Kidney (tissue), 13 donors: ENCODE measurements at regions not wholly inside any gene's neighbourhood (a gene's known extent, or its start where the extent isn't known, plus 50 kb on each side); places are given as distances from the start of the nearest gene placed in this dataset.

Experiments used
- DNase-seq, 5 donors: peaks; one replicate each; pipeline ENCODE4 v3.0.0-alpha.2; 2013 to 2020
- FAIRE-seq: peaks from 2 replicates; lab custom pipeline; 2012; peaks lifted over from hg19 to GRCh38; lab: Jason Lieb, UNC
- H3K27ac ChIP-seq, 2 donors: one replicate each; pipeline ENCODE4 v1.7.0; 2013; ENCODE audit warnings: low read depth in 2 of 2, low read length in 2 of 2, inconsistent platforms in 1 of 2
- H3K27me3 ChIP-seq: one replicate; pipeline ENCODE4 v1.7.1; 2013; ENCODE audit warnings: low read length, inconsistent platforms; ENCODE audit not compliant: control insufficient read depth, insufficient read depth
- H3K36me3 ChIP-seq, 3 donors: one replicate each; pipeline versions ENCODE4 v1.7.0 to v1.7.1; 2013; ENCODE audit warnings: low read length in 3 of 3, control low read depth in 1 of 3, inconsistent platforms in 1 of 3; ENCODE audit not compliant: insufficient read depth in 3 of 3, control insufficient read depth in 2 of 3
- H3K4me1 ChIP-seq, 3 donors: one replicate each; pipeline versions ENCODE4 v1.7.0 to v1.7.1; 2013; ENCODE audit warnings: low read length in 3 of 3, inconsistent platforms in 1 of 3, low read depth in 1 of 3; ENCODE audit not compliant: control insufficient read depth in 2 of 3, insufficient read depth in 2 of 3
- H3K4me3 ChIP-seq, 3 donors: one replicate each; pipeline versions ENCODE4 v1.7.0 to v1.8.1; 2013; ENCODE audit warnings: low read length in 3 of 3, control low read depth in 1 of 3, inconsistent platforms in 1 of 3
- H3K9ac ChIP-seq, 3 donors: one replicate each; pipeline versions ENCODE4 v1.7.0 to v1.7.1; 2013; ENCODE audit warnings: low read length in 3 of 3, control low read depth in 1 of 3, inconsistent platforms in 1 of 3
- H3K9me3 ChIP-seq, 3 donors: one replicate each; pipeline versions ENCODE4 v1.7.0 to v1.7.1; 2013; ENCODE audit warnings: low read length in 3 of 3, control low read depth in 1 of 3, inconsistent platforms in 1 of 3; ENCODE audit not compliant: control insufficient read depth in 2 of 3, insufficient read depth in 1 of 3
- intact Hi-C: fragments of 100-400 bp; cut with DNase I; formaldehyde crosslinking; loops from one replicate; pipeline ENCODE4 v1.11.1; 2022
- TF ChIP-seq, protein P1 (sequence below): IDR thresholded peaks from 3 replicates; pipeline ENCODE4 v1.5.1; 2012; ENCODE audit warnings: mild to moderate bottlenecking, moderate library complexity, borderline replicate concordance; ENCODE audit not compliant: insufficient read depth; ENCODE audit errors: extremely low read depth
- donor health status: control.
- donor health status: control.
- donor health status: control.
- donor health status: control.
- donor health status: control.
- donor health status: DM: yes; HTN: yes; CAD: no.
- donor health status: Normal renal cell carcinoma (clear cell type).

- DNase-seq, result peak in 3 of 5 donors; percentile 6 to 80 (median 40)
- Histone ChIP-seq H3K36me3 (no peaks in the 10 kb centered on the region), H3K27ac (no peak overlapping the region), H3K9ac (no peak overlapping the region), H3K4me3 (peak overlapping the region in 2 of 3 donors; percentile 54 to 62), H3K4me1 (peaks cover 0 to 2% (median 0%) of the 10 kb centered on the region in 3 donors), H3K27me3 (peaks cover 54% of the 10 kb centered on the region), H3K9me3 (no peaks in the 10 kb centered on the region)
- FAIRE-seq, result no peak
- intact Hi-C loops, result no loop called here
- TF ChIP-seq, protein P1, sequence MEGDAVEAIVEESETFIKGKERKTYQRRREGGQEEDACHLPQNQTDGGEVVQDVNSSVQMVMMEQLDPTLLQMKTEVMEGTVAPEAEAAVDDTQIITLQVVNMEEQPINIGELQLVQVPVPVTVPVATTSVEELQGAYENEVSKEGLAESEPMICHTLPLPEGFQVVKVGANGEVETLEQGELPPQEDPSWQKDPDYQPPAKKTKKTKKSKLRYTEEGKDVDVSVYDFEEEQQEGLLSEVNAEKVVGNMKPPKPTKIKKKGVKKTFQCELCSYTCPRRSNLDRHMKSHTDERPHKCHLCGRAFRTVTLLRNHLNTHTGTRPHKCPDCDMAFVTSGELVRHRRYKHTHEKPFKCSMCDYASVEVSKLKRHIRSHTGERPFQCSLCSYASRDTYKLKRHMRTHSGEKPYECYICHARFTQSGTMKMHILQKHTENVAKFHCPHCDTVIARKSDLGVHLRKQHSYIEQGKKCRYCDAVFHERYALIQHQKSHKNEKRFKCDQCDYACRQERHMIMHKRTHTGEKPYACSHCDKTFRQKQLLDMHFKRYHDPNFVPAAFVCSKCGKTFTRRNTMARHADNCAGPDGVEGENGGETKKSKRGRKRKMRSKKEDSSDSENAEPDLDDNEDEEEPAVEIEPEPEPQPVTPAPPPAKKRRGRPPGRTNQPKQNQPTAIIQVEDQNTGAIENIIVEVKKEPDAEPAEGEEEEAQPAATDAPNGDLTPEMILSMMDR, result no peak
These were observed 104.7 kb upstream of the E2F8 start for GRCh38 chr11:19345519-19345847.

DNA sequence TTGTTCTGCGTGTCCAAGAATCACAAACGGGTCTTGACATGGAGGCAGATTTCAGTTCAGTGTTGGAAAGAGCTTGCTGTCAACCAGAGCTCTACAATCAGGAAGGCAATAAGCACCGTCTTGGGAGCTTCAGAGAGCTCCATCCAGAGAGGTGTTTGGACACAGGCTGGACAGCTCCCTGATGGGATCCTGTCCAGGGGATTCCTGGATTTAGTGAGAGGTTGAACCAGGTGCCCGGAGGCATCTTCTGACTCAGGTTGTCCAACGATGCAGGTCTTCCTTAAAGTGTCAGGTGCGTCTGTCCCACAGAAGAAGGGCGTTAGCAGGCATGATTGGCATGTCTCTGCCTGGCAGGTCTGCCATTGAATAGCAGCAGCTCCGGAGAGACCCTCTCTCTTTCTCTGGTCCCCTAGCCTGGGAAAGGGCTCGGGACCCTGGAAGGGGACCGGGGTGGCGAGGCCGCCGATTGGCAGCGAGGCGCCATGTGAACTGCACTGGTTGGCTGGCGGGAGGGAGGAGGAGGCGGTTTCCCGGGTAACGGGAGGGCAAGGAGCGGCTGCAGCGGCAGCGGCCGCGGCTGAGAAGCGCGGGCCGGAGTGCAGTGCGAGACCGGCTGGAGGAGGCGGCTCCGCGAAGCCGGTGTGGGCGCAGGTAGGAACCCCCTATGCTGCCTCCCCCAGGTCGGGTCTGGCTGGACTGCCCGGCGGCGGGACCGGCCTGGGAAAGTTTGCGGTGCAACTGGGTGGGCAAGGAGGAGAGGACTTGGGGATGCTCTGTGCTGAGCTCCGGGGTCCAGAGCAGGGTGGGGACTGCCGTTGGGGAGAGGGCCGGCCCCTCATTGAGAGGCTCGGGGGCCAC lies 104.1 kb upstream of the E2F8 start:
- H3K27ac ChIP-seq, result no peak overlapping the region
- H3K4me3 ChIP-seq, result peak overlapping the region in 1 of 3 donors; percentile 62
- intact Hi-C loops, result no loop called here
- peaks cover 0 to 2% (median 0%) of the 10 kb centered on the region in 3 donors for H3K4me1 ChIP-seq
- no peaks in the 10 kb centered on the region for H3K9me3 ChIP-seq
- no peak overlapping the region for H3K9ac ChIP-seq
- peaks cover 48% of the 10 kb centered on the region for H3K27me3 ChIP-seq
- DNase-seq, result peak; percentile 67 to 86 (median 73)
- no peak for FAIRE-seq
- H3K36me3 ChIP-seq, result no peaks in the 10 kb centered on the region
- TF ChIP-seq, protein P1, result no peak

DNA sequence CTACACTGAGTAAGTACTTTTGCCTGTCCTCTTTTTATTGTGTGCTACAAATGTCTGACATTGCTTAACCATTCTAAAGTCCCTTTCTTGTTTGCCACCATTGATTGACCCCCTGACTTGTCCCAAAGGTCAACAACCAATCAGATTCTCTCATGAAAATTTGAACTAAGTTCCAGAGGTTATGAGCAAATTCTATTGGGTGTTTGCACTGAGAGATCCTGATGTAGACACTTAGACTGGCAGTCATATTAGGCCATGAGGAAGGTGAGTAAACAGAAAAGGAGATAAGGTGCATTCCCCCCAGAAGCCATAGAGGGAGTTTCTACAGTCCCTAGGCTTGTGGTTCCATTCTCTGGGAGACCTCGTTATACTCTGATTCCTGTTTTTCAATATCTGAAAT lies 101.3 kb upstream of the E2F8 start:
- TF ChIP-seq, protein P1, result no peak
- Histone ChIP-seq H3K9ac (no peak overlapping the region), H3K36me3 (no peaks in the 10 kb centered on the region), H3K27ac (no peak overlapping the region), H3K4me3 (no peak overlapping the region), H3K27me3 (peaks cover 31% of the 10 kb centered on the region), H3K4me1 (no peaks in the 10 kb centered on the region), H3K9me3 (no peaks in the 10 kb centered on the region)
- no peak for FAIRE-seq
- intact Hi-C loops, result no loop called here
- DNase-seq, result no peak

- FAIRE-seq, result no peak
- DNase-seq, result no peak
- Histone ChIP-seq H3K9ac (no peak overlapping the region), H3K4me3 (no peak overlapping the region), H3K27ac (no peak overlapping the region), H3K4me1 (no peaks in the 10 kb centered on the region), H3K27me3 (peaks cover 7% of the 10 kb centered on the region), H3K36me3 (no peaks in the 10 kb centered on the region), H3K9me3 (no peaks in the 10 kb centered on the region)
- TF ChIP-seq, protein P1, result no peak
- intact Hi-C loops, result no loop called here
These were observed 97.6 kb upstream of the E2F8 start for GRCh38 chr11:19338375-19338774.
